DMS79 treated with DMSO at 0.1 percent for 48 hours (cell line): ENCODE measurements at regions not wholly inside any gene's neighbourhood (a gene's known extent, or its start where the extent isn't known, plus 50 kb on each side); places are given as distances from the start of the nearest gene placed in this dataset.

Experiments
- DNase-seq: peaks from one replicate; lab custom pipeline; 2025; lab: John Stamatoyannopoulos, UW

- DNase-seq: no peak
Observed at GRCh38 chr7:46572691-46573090, 651.6 kb upstream of the IGFBP3 start.

GRCh38 chr7:46571996-46572395, 650.9 kb upstream of the IGFBP3 start:
- no peak for DNase-seq

GRCh38 chr7:46569133-46569465, 648.0 kb upstream of the IGFBP3 start:
- no peak for DNase-seq

- DNase-seq: no peak
Observed at GRCh38 chr7:46568420-46569132, 647.5 kb upstream of the IGFBP3 start.

GRCh38 chr7:46567858-46568257, 646.8 kb upstream of the IGFBP3 start:
- no peak for DNase-seq

- DNase-seq: no peak
Observed at GRCh38 chr7:46566097-46566774, 645.2 kb upstream of the IGFBP3 start.

GRCh38 chr7:46565253-46566096, 644.4 kb upstream of the IGFBP3 start:
- DNase-seq: no peak

- DNase-seq: no peak
Observed at GRCh38 chr7:46559194-46559832, 638.2 kb upstream of the IGFBP3 start.

- DNase-seq: no peak
Observed at GRCh38 chr7:46558482-46559193, 637.6 kb upstream of the IGFBP3 start.

GRCh38 chr7:46557781-46558180, 636.7 kb upstream of the IGFBP3 start:
- DNase-seq: no peak

GRCh38 chr7:46557295-46557711, 636.2 kb upstream of the IGFBP3 start:
- no peak for DNase-seq

GRCh38 chr7:46554688-46555422, 633.8 kb upstream of the IGFBP3 start:
- no peak for DNase-seq

- no peak for DNase-seq
Observed at GRCh38 chr7:46551603-46552002, 630.5 kb upstream of the IGFBP3 start.

- no peak for DNase-seq
Observed at GRCh38 chr7:46550864-46551263, 629.8 kb upstream of the IGFBP3 start.

GRCh38 chr7:46549892-46550639, 629.0 kb upstream of the IGFBP3 start:
- no peak for DNase-seq

- DNase-seq: no peak
Observed at GRCh38 chr7:46549347-46549746, 628.3 kb upstream of the IGFBP3 start.

- DNase-seq: no peak
Observed at GRCh38 chr7:46547044-46547443, 626.0 kb upstream of the IGFBP3 start.

- DNase-seq: no peak
Observed at GRCh38 chr7:46545790-46546189, 624.7 kb upstream of the IGFBP3 start.

GRCh38 chr7:46544396-46545008, 623.4 kb upstream of the IGFBP3 start:
- DNase-seq: no peak

- DNase-seq: no peak
Observed at GRCh38 chr7:46542076-46542475, 621.0 kb upstream of the IGFBP3 start.
